ENCODE measurements at regions not wholly inside any gene's neighbourhood (a gene's known extent, or its start where the extent isn't known, plus 50 kb on each side); places are given as distances from the start of the nearest gene placed in this dataset.

GRCh38 chr4:64000241-64000640 is 409.0 kb downstream of the TECRL start:
- no peak for TF ChIP-seq CTCF (conservative IDR thresholded peaks at IDR 0.05)
- no peak for DNase-seq
- H3K4me1 ChIP-seq (ENCODE audit: insufficient read depth, low read length): no peaks in the 10 kb centered on the region
- Mint-ChIP-seq H3K36me3 (ENCODE audit: insufficient read depth in 1 of 3, low read depth in 3 of 3) (peaks cover 0 to 2% (median 0%) of the 10 kb centered on the region in 3 experiments; a peak in 1 of 7 replicates), H3K27ac (no peak overlapping the region), H3K4me1 (no peaks in the 10 kb centered on the region), H3K9me3 (peaks cover 0 to 8% of the 10 kb centered on the region in 2 experiments; a peak in 3 of 5 replicates), H3K27me3 (ENCODE audit: low read depth) (no peaks in the 10 kb centered on the region), H3K4me3 (no peak overlapping the region)
- H3K23me2 ChIP-seq (ENCODE audit: insufficient read length, low read depth, low read length, poor library complexity, severe bottlenecking): no peaks in the 10 kb centered on the region
- H2AFZ ChIP-seq (ENCODE audit: low read length): no peak overlapping the region
- no peaks in the 10 kb centered on the region for H3K27me3 ChIP-seq (ENCODE audit: insufficient read depth, low read length)
- no peaks in the 10 kb centered on the region for H3K79me2 ChIP-seq (ENCODE audit: insufficient read depth, low read length)
- H2BK120ac ChIP-seq (ENCODE audit: low read depth, low read length, poor library complexity, severe bottlenecking): no peak overlapping the region
- H4K20me1 ChIP-seq (ENCODE audit: control insufficient read depth, insufficient read depth, insufficient read length): no peaks in the 10 kb centered on the region
- H3K4ac ChIP-seq (ENCODE audit: low read depth, low read length): no peak overlapping the region
- no peak overlapping the region for H2BK5ac ChIP-seq (ENCODE audit: insufficient read length, low read length)
- H4K5ac ChIP-seq (ENCODE audit: insufficient read length, low read depth, low read length): no peak overlapping the region
- H3T11ph ChIP-seq (ENCODE audit: low read length): no peak overlapping the region
- H3K4me2 ChIP-seq (ENCODE audit: insufficient read depth, insufficient read length, low read length): no peak overlapping the region
- no peak overlapping the region for H3K27ac ChIP-seq (ENCODE audit: insufficient read length, low read depth, low read length)
- H3K79me1 ChIP-seq (ENCODE audit: insufficient read depth, low read depth, low read length, poor library complexity, severe bottlenecking): no peaks in the 10 kb centered on the region
- H3K9ac ChIP-seq (ENCODE audit: extremely low read depth, insufficient read length, low read length): no peak overlapping the region
- no peak overlapping the region for H3K56ac ChIP-seq (ENCODE audit: insufficient read length, low read depth, low read length)
- H2BK20ac ChIP-seq (ENCODE audit: low read depth, low read length, poor library complexity, severe bottlenecking): no peak overlapping the region
- H3K23ac ChIP-seq (ENCODE audit: insufficient read length, low read depth, low read length): no peak overlapping the region
- no peak overlapping the region for H2BK12ac ChIP-seq (ENCODE audit: insufficient read length, low read depth, low read length)
- no peak overlapping the region for H2AK5ac ChIP-seq (ENCODE audit: insufficient read length, low read length)
- H2BK15ac ChIP-seq (ENCODE audit: low read depth, low read length): no peak overlapping the region
- no peak overlapping the region for H4K8ac ChIP-seq (replicated peaks; ENCODE audit: insufficient read length, low read depth, low read length)
- no peak overlapping the region for H3K18ac ChIP-seq (ENCODE audit: insufficient read length, low read depth, low read length)
- H4K91ac ChIP-seq (ENCODE audit: insufficient read length, low read depth, low read length): no peak overlapping the region
- H3K9me3 ChIP-seq (ENCODE audit: control insufficient read depth, low read depth, low read length): no peaks in the 10 kb centered on the region
- no peak overlapping the region for H3K14ac ChIP-seq (ENCODE audit: insufficient read depth, low read length)

Data from H9 (cell line).